Choroid plexus epithelial cell (primary cell): ENCODE measurements at regions not wholly inside any gene's neighbourhood (a gene's known extent, or its start where the extent isn't known, plus 50 kb on each side); places are given as distances from the start of the nearest gene placed in this dataset.

Experiments used
- DNase-seq: peaks from one replicate; pipeline ENCODE4 v3.0.0-alpha.2; 2010; ENCODE audit warnings: low read depth
- H3K4me3 ChIP-seq: 2 replicates; pipeline ENCODE4 v1.5.1; 2011; ENCODE audit warnings: low read depth, mild to moderate bottlenecking, control low read depth, low read length, moderate library complexity
- CTCF ChIP-seq: conservative IDR thresholded peaks from 2 replicates; pipeline ENCODE4 v1.5.1; 2011; ENCODE audit warnings: low read depth, mild to moderate bottlenecking, control low read depth, inconsistent platforms, low read length, moderate library complexity

- no peak for DNase-seq
- no peak for TF ChIP-seq CTCF
- H3K4me3 ChIP-seq = no peak overlapping the region
Observed at GRCh38 chr9:82260691-82261090, 272.1 kb downstream of the SPATA31D1 start.

- H3K4me3 ChIP-seq = no peak overlapping the region
- no peak for TF ChIP-seq CTCF
- no peak for DNase-seq
Observed at GRCh38 chr9:82263619-82264018, 275.0 kb downstream of the SPATA31D1 start.

- no peak overlapping the region for H3K4me3 ChIP-seq
- DNase-seq = peak; percentile 49
- no peak for TF ChIP-seq CTCF
Observed at GRCh38 chr9:82271106-82271561, 282.6 kb downstream of the SPATA31D1 start.

- no peak for TF ChIP-seq CTCF
- DNase-seq = peak; percentile 21
- H3K4me3 ChIP-seq = no peak overlapping the region
Observed at GRCh38 chr9:82273121-82273520, 284.5 kb downstream of the SPATA31D1 start.

GRCh38 chr9:82275258-82275927, 286.8 kb downstream of the SPATA31D1 start:
- no peak for DNase-seq
- no peak overlapping the region for H3K4me3 ChIP-seq
- TF ChIP-seq CTCF = no peak

- TF ChIP-seq CTCF = no peak
Observed at GRCh38 chr9:82281066-82281465, 292.5 kb downstream of the SPATA31D1 start.

GRCh38 chr9:82284758-82285157, 296.2 kb downstream of the SPATA31D1 start:
- DNase-seq = peak; percentile 13
- TF ChIP-seq CTCF = no peak
- no peak overlapping the region for H3K4me3 ChIP-seq

More at GRCh38 chr9:82281066-82281465, 292.5 kb downstream of the SPATA31D1 start:
- H3K4me3 ChIP-seq = no peak overlapping the region
- DNase-seq = no peak
